NCI-H2171 (cell line): ENCODE measurements at regions not wholly inside any gene's neighbourhood (a gene's known extent, or its start where the extent isn't known, plus 50 kb on each side); places are given as distances from the start of the nearest gene placed in this dataset.

Experiments
- DNase-seq: peaks from one replicate; lab custom pipeline; 2025; lab: John Stamatoyannopoulos, UW

DNA sequence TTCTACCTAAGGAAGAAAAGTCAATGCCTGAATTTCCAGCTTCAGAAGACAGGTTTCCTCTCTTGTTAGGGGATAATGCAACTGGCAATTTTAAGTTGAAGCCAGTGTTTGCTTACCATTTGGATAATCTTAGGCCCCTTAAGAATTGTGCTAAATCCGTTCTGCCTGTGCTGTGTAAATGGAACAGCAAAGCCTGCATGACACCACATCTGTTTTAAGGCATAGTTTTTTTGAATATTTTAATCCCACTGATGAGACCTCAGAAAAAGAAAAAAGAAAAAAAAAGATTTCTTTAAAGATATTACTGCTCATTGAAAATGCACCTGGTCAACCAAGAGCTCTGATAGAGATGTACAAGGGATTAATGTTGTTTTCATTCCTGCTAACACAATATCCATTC lies 419.2 kb downstream of the SLITRK6 start:
- DNase-seq = no peak

DNA sequence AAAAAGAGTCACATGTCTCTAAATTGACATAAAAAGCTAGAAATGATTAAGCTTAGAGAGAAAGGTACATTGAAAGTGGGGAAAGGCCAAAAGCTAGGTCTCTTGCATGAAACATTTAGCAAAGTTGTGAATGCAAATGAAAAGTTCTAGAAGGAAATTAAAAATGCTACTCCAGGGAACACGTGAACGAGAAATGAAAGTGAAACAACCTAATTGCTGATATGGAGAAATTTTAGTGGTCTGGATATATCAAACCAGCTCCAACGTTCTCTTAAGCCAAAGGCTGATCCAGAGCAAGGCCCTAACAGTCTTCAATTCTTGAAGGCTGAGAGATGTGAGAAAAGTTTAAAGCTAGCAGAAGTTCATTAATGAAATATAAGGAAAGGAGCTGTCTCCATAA lies 419.8 kb downstream of the SLITRK6 start:
- DNase-seq = no peak

DNA sequence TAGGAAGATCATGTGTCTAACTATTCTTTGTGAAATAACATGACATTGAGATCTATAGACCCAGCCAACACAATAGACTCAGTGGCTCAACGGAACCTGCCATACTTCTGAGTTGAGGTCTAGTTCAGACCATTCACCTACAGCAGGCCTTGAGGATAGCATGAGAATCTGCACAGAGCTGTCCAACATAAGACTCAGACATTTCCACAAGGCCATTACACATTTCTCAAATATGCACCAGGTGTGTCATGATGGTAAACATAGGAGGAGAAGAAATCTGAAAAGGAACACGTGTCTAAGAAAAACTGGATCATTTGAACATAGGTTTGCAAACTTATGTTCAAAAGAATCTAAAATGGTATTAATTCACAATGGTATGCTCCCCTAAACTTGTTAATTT lies 421.4 kb downstream of the SLITRK6 start:
- DNase-seq = no peak

DNA sequence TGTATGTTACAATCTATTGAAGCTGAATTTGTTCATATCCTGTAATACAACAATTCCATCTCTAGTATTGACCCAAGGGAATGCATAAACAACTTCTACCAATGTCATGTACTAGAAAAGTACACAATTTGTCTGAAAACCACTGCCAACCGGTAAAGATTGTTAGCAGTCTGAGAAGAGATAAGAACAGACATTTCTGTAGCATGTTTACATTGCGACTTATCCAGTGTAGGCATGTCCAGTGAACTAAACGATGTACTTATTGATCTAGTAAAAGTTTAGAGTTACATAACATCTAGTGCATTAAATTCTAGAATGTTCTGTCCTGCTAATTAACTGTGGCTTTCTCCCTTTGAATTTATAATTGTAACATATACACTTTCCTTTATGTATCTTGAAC lies 425.9 kb downstream of the SLITRK6 start:
- DNase-seq = no peak

DNA sequence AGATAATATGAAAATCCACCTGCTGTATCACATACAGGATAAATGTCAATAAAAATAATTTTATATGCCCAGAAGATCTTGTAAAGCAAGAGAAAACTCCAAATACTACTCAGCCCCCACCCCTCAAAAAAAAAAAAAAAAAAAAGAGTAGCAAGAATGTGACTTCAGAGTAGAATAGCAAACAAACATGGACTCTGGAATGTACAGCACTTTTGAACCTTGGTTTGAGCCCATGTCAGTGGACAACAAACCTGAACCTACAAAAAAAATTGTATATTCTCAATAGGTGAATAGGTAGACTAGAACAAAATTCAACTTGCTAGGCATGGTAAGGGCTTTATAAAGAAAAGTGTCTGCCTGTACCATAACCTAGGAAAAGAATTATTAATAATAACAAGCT lies 428.0 kb downstream of the SLITRK6 start:
- no peak for DNase-seq

DNA sequence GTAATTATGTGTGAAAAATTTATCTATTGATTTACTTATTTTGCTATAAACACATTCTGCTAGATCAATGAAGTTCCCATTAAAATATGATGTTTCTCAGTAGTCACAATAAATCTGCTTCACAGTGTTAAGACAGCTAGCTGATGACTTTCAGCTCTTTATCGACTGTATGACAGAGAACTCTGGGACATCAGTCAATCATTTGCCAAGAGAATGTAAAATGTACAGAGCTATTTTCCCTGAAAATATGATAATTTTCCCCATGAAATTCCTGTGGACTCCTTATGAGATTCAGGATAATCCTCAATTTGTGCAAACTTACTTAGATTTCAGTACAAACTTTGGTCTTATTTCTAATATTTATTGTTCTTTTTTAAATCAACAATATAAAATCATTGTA lies 430.5 kb downstream of the SLITRK6 start:
- DNase-seq = no peak

DNA sequence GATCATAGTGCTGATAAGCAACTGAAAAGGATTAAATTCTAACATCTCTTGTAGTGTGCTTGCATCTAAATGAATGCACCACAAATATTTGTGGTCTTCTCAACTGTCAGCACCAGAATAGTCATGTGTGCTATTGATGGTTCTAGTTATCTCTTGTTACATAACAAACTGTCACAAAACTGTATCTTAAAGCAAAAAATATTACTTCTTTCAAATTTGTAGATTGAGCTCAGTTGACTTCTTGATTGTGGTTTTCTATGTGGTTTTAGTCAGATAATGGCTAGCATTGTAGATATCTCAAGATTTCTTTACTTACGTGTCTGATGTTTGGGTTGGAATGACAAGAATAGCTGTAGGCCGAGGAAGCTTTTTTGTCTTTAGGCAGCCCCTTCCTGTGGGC lies 431.3 kb downstream of the SLITRK6 start:
- DNase-seq = no peak

DNA sequence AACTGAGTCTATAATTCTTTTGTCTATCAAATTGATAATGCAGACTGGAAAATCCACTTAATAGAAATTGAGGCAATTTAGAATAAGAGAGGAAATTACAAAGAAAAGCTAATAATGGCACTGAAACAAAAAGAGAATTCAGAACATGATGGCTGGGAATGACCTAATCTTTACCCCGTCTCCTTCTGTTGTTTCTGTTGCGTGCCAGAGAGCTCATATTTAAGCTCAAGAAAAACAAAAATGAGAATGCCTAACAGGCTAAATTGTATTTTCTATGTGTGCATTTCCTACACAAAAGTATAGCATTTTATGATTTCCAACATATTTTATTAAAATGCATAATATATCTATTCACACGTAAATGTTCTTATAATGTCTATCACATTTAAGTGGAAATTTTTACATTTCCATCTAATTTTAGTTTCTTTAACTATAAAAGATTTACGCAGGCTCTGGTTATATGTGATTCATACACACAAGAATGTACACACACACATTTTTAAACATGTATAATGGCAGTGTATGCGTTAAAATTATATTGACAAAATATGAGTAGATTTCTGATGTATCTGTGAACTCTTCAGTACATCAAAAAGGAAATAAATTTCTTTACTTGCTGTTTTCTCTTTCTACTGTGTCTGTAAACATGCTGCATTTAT lies 432.3 kb downstream of the SLITRK6 start:
- DNase-seq = no peak

DNA sequence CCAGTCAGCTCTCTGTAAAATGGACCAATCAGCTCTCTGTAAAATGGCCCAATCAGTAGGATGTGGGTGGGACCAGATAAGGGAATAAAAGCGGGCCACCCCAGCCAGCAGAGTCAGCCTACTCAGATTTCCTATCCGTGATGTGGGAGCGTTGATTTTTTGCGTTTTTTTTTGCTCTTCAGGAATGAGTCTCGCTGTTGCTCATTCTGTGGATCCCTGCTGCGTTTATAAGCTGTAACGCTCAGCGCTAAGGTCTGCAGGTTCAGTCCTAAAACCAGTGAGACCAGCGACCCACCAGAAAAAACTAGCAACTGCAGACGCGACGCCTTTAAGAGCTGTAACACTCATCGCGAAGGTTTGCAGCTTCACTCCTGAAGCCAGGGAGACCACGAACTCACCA lies 435.7 kb downstream of the SLITRK6 start:
- DNase-seq = no peak

DNA sequence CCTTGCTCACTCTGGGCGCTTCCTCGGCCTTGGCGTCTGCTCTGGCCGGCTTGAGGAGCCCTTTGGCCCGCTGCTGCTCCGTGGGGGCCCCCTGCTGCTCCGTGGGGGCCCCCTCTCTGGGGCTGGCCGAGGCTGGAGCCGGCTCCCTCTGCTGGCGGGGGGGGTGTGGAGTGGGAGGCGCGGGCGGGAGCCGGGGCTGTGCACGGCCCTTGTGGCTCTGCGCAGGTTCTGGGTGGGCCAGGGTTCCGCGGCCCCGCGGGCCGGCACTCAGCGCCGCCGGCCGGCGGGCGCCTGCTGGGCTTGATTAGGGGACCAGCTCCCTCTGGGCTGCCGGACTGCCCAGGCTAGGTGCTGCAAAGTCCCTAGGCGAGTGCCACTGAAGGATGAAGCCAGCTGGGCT lies 436.2 kb downstream of the SLITRK6 start:
- no peak for DNase-seq

DNA sequence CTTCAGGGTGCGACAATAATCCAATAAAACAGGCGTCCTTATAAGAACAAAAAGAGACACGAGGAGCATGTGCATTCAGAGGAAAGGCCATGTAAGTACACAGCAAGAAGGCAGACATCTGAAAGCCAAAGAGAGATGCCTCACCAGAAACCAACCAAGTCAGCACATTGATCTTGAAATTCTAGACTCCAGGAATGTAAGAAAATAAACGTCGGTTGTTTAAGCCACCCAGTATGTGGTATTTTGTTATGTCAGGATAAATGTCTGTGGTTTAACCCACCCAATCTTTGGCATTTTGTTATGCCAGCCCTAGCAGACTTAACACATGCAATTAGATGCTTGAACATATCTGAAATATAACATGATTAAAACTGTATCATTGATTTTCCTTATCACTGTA lies 452.0 kb downstream of the SLITRK6 start:
- DNase-seq = no peak

DNA sequence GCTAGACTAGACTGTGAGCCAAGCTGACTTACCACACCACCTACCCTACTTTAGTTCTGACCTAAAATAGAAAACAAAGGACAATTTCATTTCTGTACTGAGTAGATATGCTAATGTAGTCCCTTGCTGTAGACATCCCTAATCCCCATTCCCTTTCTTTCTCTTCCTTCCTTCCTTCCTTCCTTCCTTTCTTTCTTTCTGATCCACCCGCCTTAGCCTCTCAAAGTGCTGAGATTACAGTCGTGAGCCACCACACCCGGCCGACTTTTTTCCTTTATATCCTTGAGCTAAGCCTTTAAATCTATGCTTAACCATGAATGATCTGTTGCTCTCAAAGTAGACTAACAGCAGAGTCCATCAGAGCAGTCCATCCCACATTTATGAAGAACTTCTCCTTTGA lies 465.0 kb downstream of the SLITRK6 start:
- no peak for DNase-seq

DNA sequence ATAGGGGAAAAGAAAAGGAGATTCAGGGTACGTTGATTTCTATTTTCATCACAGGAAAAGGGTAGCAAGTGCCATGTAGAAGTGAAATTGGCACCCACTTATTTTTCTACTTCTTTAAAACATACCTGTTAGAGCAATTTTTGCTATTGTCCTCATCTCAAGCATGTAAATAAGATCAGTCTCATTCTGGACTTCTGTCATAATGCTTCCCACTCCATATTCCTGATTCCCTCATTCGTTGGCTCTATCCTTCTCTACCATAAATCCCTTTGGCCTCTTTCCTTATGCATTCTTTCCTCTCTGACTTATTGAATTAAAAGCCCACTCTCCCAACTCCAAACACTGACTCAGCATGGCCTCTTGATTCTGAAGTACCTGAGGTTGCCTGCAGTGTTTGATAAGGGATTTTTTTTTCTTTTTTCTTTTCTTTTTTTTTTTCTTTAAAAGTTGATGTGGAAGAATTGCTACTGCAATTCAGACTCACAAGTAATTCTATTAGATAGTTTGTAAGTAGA lies 465.7 kb downstream of the SLITRK6 start:
- no peak for DNase-seq

DNA sequence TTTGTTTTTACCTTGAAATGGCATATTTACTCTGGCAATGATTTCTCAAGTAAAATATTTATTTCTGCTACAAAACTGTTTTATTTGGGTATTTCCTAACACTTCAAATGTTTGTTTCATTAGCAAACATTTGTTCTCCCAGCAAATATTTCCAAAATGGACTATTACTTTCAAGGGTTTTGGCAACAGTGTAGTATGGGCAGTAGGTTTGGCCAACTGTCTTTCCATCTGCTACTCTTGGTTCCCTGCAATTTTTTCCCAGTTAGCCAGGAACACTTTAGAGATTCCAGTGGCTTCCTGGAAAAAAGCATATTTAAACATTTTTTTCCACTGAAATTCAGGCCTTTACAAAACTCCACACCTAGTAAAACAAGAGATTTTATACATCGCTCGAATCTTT lies 466.6 kb downstream of the SLITRK6 start:
- DNase-seq = no peak

DNA sequence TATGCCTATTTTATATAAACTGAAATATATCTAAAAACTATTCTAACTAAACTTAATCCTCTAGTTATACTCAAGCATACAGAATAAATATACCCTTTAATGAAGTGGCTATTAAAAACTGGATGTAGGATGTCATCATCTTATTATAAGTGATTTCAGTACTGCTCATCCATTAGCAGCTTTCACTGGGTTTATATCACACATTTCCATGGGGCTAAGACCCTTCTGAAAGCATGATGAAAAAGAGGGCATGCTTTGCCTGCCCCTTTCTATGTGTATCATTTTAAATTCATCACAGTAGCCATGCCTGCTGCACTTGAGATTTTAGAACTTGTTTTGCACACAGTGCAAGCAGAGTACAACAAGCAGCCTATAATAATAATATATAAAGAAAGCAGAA lies 477.5 kb downstream of the SLITRK6 start:
- DNase-seq = no peak

DNA sequence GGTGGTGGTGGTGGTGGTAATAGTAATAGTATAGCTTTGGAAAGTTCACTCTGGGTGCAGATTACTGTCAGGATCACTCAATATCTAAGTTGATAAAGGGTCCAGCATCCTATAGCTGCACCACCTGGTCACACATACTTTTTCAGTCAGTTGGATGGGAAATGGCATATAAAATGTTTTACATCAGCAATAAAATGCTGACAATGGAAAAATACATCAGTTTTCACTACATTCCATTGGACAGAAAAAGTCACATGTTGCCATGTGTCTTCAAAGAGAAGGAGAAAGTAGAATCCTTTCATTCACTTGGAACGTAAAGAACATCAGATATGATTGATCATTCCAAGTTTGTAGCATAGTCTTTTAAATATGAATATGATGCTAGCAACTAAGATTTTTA lies 481.4 kb downstream of the SLITRK6 start:
- no peak for DNase-seq

DNA sequence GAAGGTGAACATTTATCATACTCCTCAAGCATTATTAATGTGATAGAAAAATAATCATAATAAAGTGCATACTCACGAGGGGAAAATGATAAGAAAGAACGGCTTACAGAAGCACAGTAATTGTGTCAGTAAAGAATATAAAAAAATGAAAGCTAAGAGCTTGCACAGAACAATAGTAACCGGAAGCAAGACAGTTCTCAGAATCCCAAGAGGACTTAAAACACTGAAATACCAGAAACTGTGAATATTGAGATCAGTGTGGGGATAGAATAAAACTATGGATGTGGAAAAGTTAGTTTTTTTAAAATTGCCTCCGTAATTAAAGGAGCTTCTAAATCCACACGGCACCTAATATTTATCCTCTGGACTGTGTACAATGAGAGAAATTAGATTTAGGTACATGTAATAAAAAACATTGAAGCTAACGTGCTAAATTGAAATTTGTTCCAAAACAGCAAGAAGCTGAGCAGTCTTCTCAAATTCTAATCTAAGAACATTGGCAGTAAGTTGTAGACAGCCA lies 482.7 kb downstream of the SLITRK6 start:
- DNase-seq = no peak

DNA sequence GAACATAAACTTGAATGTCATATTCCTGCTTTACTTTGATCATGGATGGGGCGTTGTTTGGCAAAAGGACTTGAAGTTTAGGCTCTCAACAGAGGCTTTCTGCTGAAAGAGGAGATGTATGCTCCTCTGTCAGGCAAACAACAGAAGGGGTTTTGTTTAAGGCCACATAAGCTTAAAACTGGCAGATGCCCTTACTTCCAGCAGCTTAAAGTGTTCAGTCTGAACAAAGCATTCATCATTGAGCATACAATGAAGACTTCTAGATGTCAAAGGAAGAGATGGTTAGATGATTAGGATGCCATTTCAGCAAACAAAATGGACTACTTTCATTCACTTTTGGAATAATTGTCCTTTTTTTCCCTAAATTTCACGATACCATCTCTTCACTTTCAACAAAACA lies 484.5 kb downstream of the SLITRK6 start:
- DNase-seq = no peak

DNA sequence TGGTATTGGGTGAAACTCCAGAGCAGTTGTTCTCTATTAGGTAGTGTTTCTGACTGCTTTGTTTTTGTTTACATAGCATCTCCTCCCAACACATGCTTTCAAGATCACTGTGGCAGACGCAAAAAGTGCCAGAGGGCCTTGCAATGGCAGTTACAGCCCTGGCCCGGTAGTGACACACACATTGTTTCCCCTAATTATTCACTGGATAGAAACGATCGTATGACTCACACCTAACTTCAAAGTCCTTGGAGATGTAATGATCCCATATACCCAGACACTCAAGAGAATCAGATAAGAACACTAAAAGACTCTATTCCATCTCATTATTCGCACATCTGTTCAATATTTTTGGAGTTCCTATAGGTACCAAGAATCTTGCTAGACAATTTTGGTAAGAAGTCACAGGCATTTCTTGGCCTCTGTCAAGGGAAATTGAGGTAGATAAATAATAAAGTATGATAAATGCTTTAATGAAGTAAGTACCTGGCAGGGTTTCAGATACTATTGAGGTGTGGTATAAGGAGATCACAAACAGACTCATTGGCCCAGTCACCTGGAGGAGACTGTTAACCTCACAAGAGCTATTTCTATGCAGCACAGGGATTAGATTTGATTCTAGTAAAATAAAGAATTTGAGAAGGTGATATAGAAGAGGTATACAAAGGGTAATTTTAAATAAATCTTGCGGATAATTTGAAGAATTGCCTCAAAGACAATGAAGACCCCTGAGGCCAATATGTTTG lies 485.3 kb downstream of the SLITRK6 start:
- no peak for DNase-seq

DNA sequence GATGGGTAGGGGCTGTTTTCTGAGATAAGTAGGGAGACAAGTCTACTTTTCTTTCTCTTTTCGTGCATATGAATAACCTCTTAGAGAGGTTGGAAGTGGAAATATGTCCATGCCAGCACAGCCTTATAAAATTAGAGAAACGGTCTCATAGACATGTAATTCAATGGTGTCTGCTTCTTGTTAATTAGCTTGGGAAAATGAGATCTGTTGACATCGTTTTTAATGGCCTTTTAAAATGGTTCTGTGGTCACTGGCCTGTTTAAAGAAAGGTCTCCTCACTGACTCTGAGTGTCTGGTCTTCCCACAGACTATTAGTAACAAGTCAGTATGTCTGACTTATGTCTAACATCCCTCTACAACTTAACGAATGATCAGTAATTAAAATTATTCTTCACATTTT lies 487.1 kb downstream of the SLITRK6 start:
- DNase-seq = no peak

DNA sequence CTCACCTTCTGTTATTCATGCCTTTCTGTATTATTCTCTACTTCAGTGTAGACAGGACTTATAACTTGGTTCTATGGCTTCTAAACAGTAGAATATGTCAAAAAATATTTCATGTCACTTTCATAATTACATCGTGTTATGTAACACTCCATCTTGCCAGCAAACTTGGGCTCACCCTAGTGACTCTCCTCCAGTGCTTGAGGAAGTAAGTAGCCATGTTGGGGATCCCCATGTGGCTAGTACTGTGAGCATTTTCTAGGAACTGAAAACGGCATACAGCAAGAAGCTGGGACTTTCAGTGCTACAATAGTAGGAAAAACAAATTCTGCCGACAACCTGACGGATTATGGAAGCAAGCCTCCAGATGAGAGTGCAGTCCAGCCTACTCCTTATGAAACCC lies 495.6 kb downstream of the SLITRK6 start:
- no peak for DNase-seq

DNA sequence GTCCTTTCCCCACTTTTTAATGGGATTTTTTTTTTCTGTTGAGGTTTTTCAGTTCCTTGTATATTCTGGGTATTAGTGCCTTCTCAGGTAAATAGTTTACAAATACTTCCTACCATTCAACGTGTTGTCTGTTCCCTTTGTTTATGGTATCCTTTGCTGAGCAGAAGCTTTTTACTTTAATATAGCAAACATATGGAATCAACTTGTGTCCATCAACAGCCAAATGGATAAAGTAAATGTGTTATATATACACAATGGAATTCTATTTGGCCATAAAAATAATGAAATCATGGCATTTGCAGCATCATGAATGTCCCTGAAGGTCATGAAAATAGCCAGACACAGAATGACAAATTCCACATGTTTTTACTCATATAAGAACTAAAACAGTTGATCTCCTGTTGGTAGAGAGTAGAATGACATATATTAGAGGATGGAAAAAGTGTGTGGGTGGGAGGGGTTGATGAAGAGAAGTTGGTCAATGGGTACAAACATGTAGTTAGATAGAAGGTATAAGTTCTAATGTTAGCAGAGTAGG lies 500.8 kb downstream of the SLITRK6 start:
- DNase-seq = no peak

DNA sequence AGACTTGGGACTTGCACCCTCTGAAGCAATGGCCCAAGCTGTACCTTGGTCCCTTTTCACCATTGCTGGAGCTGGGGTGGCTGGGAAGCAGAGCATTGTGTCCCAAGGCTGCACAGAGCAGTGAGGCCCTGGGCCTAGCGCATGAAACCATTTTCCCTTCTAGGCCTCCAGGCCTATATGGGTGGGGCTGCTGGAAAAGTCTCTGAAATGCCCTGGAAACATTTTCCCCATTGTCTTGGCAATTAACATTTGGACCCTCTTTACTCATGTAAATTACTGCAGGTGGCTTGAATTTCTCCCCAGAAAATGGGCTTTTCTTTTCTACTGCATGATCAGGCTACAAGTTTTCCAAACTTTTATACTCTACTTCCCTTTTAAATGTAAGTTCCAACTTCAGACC lies 510.5 kb downstream of the SLITRK6 start:
- no peak for DNase-seq
